ENCODE measurements at regions not wholly inside any gene's neighbourhood (a gene's known extent, or its start where the extent isn't known, plus 50 kb on each side); places are given as distances from the start of the nearest gene placed in this dataset.
"Not testable (repeated sequence)": the region's sequence is repeated elsewhere in the genome, so short reads cannot be mapped to it uniquely, and the experiment has no call there.

DNA sequence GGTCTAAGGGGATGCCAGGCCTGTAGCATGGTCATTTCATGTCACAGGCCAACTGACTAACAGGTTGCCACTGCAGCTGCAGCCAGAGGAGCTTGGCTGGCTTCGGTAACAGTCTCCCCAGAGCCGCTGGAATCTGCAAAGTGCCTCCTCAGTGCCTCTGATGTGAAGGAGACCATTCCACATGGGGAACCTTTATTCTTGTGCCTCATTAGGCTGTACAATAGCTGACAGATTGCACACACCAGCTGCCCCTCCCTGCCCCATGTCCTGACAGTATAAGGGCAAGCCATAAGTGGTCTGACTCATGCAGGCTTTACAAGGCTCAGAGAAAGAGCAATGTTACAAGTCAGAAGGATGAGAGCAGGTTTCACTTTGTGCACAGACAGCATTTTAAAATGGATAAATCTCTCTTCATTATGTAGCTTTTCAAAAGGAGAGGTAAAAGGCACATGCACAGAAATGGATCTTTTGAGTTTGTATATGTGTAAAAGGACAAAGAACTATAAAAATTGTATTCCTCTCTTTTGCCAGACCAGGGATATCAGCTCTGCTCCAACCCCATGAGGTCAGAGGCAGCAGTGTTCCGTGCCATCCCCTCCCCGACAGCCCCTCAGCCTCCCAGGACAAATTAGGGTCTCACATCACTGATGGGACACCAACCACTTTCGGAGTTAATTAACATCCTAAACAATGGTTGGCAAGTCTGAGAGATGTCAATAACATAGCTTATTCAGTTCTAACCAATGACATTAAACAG, 467.8 kb downstream of the TMEM232 start:
- intact Hi-C loops (cut with DNase I) = loop anchor here in 1 of 2 donors (5.0 kb wide), 1 partner anchor 544 kb away; no protein-coding TSS in a partner anchor

DNA sequence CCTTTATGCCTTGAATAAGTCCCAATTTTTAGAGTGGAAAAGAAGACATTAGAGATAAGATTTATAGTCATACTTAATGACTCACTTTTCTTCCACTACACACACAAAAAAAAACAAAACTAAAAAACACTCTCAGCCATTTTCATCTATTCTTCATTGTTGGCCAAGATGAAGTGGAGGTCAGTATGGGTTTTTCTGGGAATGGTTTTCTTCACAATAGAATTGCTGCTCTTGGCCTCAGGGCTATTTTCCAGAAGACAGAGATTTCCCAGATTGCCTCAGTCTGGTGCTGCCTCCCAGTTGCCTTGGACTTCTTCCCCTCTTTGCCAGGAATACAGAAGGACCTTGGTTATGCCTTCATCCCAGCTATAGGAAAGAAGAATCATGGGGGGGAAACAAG, 463.7 kb downstream of the TMEM232 start:
- intact Hi-C loops (cut with DNase I) = no loop called here

More for the DNA sequence above, 467.8 kb downstream of the TMEM232 start:
- DNase-seq (ENCODE audit: low spot score) = no peak

DNA sequence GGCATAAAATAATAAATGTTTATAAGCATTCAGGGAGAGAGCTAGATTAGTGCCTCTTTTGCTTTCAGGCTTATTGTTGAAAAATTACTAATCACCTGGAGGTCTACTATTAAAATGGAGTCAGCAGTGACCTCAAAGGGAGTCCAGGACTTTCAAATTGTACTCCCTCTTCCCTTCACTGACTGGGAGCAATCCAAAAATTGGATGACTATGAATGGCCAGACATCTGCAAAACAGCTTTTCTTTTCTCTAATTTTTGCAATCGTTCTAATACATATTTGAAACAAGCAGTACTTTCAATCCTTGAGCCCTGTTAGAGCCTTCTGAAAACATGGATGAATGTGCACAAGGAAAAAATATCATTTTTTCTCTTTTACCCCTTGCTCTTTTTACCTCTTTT, 461.8 kb downstream of the TMEM232 start:
- intact Hi-C loops (cut with DNase I) = no loop called here
- DNase-seq (ENCODE audit: low spot score) = no peak

More for the DNA sequence above, 463.7 kb downstream of the TMEM232 start:
- DNase-seq (ENCODE audit: low spot score) = no peak

DNA sequence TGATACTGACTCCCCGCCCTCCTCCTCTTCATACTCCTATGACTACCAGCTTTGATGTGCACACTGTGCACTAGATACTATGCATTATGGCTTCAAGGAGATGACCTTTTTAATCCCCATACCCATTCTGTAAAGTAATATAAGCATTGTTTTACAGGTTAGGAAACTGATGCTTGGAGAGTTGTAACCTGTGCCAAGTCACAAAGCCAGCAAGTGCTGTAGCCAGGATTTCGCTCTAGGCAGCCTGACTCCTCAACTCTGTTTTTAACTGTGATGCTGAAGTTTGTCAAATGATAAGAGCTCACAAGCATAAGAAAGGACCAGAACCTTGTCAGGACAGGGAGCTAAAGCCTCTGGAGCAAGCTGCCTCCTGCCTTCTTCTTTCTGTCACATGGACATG, 461.3 kb downstream of the TMEM232 start:
- intact Hi-C loops (cut with DNase I) = no loop called here
- DNase-seq (ENCODE audit: low spot score) = no peak

DNA sequence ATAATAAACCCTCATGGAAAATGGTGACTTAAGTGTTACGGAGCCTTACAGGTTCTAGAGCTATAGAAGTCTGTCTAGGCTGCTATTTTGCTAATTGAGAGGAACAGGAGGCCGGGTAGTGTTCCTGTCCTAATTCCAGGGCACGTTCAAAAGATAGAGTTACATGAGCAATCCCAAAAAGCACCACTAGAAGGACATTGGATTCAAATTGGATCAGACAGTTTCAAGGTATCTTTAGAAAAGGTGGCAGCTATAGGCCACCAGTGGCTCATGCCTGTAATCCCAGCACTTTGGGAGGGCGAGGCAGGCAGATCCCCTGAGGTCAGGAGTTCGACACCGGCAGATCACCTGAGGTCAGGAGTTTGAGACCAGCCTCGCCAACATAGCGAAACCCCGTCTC, 458.8 kb downstream of the TMEM232 start:
- intact Hi-C loops (cut with DNase I) = no loop called here
- no peak for DNase-seq (ENCODE audit: low spot score)

DNA sequence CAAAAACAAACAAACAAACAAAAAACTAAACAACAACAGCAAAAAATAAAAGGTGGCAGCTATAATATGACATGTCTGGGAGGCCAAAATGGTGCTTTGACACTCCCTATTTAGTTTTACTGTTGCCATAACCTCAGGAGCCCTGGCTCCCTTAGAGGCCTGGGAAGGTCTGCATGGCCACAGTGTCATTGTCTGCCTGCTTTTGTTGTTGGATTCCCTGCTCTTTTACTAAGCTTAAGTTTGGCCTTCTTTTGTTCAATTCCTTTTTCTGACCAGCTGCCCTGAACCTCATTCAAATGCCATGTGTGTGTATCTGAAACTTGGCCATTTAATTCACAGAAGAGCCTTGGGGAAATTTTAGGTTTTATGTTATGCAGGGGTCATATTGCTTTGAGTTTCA, 458.2 kb downstream of the TMEM232 start:
- intact Hi-C loops (cut with DNase I) = no loop called here
- DNase-seq (ENCODE audit: low spot score) = no peak

DNA sequence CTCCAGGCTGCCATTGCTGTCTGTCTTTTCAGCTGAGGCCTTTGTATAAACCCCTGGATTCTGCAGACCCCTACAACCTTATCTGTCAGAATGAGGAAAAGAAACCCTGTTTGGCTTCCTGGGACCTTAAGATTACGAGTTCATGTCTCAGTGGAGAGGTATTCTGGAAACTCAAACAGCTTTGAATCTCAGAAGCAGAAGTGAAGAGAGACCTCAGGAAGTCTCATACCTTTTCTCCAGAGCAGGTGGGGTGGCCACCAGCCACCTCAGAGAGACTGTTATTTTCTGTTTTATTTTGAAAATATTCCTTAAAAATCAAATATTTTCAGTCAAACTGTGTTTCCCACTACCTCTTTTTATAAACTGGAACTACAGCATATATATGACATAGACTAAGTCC, 457.5 kb downstream of the TMEM232 start:
- intact Hi-C loops (cut with DNase I) = no loop called here
- DNase-seq (ENCODE audit: low spot score) = no peak

DNA sequence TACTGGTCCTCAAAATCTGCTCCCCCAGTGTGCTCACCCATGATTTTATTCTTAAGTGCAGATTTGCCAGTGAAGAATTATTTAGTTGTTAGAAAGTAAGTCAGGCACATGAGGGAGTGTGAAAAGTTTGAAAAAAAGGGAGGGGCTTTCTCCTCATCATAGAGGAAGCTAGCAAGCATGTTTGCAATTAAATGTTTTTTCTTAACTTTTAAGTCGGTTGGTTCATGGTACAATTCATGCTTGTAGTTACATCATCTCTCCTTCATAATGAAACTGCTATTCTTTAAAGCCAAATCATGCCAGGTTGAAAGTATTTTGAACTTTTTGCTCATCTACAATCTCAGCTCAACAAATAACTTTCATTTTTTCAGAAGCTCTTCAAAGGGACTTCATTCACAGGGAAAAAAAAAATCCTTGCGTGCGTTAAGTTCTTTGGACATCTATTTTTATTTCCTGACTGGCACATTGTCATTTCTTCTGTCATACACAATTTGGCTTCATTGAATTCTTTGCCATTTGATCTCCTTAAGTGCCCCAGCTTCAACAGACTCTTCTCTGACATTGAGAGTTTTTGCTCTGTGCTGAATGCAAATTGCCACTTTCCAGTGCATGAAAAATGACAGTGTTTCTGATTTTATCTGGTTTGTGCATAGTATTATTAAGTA, 456.9 kb downstream of the TMEM232 start:
- intact Hi-C loops (cut with DNase I) = no loop called here
- DNase-seq (ENCODE audit: low spot score) = no peak

DNA sequence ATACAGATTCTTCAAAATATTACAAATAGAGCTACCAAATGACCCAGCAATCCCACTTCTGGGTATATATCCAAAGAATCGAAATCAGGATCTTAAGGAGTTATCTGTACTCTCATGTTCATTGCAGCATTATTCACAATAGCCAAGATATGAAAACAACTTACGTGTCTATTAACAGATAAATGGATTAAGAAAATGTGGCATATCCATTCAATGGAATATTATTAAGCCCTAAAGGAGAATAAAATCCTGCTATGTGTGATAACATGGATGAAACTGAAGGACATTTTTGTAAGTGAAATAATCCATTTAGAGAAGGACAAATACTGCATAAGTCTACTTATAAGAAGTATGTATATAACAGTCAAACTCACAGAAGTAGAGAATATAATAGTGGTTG, 450.6 kb downstream of the TMEM232 start:
- intact Hi-C loops (cut with DNase I) = no loop called here
- DNase-seq (ENCODE audit: low spot score) = no peak

DNA sequence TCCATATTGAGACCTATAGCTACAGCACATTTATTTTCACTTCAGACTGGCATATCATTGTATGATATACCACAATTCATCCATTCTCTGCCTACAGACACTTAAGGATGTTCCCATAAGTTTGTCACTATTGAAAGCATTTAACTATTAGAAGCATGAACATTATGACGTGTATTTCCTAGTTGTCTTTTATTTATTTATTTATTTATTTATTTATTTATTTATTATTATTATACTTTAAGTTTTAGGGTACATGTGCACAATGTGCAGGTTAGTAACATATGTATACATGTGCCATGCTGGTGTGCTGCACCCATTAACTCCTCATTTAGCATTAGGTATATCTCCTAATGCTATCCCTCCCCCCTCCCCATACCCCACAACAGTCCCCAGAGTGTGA, 448.0 kb downstream of the TMEM232 start:
- intact Hi-C loops (cut with DNase I); DNase-seq (ENCODE audit: low spot score): not testable (repeated sequence)

DNA sequence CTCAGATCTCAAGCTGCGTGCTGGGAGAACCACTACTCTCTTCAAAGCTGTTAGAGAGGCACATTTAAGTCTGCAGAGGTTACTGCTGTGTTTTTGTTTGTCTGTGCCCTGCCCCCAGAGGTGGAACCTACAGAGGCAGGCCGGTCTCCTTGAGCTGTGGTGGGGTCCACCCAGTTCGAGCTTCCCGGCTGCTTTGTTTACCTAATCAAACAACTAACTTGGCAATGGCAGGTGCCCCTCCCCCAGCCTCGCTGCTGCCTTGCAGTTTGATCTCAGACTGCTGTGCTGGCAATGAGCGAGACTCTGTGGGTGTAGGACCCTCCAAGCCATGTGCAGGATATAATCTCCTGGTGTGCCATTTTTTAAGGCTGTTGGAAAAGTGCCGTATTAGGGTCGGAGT, 442.4 kb downstream of the TMEM232 start:
- intact Hi-C loops (cut with DNase I); DNase-seq (ENCODE audit: low spot score): not testable (repeated sequence)

DNA sequence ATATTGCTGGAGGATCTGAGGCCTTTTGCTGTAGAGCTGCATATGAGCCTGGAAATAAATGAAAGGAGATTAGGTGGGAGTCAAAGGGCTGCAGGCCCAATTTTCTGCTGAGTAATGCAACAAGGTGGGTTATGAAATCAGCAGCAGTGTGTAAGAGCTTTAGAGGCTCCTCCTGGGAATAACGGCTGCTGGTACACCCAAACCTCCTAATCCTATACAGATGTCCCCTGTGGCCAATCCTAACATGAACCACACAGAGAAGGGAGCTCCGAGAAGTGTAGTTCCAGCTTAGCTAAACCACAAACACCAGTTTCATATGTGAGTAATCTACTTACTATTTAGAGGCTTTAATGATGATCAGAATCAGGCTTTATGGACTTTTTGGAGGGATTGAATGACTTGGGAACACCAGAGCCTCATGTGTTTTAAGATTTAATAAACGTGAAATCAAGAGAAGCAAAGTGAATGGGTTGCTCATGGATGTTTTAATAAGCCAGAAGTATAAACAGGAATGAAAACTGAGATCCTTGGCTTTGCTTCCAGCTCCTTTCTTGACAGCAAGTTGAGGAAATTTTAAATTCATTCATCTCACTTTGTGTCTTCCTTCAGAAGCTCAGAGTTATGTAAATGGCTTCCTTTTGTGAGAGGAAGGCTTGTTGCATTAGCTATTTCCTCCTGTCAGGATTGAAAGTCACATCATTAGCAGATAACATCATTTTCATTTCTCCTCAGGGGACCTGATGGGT, 437.5 kb downstream of the TMEM232 start:
- no peak for DNase-seq (ENCODE audit: low spot score)
- intact Hi-C loops (cut with DNase I) = no loop called here

DNA sequence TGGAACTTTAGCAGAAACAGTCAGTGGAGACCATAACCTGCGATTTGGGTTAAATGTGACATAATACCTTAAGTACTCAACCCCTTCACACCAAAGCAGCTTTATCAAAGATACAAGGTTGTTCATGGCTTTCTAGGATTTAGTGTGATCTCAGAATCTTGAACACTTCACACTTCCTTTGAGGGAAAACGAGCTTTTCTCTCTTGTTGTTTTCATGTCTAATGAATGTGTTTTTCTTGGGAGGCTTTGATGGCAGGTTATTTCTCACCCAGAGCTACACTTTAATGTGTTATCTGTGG, 437.0 kb downstream of the TMEM232 start:
- intact Hi-C loops (cut with DNase I) = no loop called here
- DNase-seq (ENCODE audit: low spot score) = no peak

DNA sequence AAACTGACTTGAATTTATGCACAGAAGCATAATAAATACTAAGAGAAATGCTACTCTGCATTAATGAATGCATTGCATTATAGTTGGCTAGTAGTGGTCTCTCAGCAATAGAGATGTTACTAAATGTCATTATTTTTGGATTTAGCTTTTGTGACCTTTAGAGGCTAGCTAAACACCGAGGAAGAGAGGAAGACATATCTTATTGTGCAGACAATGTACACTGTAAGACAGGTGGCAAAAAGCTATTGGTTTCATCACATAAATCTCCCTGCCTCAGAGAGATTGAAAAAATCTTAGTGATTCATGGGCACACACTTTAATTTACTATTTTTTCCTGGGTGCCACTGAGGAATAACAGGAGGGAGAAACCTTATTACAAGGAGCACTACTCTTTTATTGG, 435.9 kb downstream of the TMEM232 start:
- intact Hi-C loops (cut with DNase I) = no loop called here
- DNase-seq (ENCODE audit: low spot score) = no peak

DNA sequence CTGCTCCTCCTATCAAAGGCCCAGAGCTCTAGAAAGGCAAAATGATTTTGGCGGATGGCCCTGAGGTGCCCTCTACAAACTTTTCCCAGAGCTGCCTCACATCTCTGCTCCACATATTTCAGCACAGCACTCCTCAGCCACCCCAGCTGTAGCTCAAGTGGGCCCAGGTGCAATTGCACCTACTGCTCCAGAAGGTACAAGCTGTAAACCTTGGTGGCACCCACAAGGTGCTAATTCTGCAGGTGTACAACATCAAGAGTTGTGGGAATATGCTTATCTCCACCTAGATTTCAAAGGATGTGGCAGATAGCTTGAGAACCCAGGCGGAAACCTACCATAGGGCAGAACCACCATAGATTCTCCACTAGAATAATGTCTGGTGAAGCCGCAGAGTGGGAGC, 432.2 kb downstream of the TMEM232 start:
- intact Hi-C loops (cut with DNase I) = no loop called here
- DNase-seq (ENCODE audit: low spot score) = no peak

DNA sequence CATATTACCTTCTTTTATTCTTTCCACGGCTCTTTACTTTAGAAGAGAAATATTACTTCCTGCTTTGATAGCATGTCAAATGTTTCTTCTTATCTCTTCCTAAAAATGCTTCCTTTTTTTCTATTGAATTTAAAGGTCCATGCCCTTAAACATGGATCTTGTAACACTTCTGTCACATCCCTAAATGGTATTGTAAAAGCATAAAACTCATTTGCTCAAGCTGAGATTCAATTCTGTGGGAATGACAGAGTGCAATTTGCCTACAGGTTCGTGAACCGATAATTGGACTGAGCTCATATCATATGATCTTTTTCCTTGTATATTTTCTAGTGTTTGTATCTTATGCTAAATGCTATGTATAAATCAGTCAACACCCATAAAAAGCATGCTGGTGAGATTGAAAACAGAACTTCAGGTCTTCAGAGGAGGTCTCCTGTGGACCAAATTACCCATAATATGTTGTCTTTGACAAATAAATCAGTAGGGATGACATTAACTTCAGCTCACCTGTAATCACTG, 429.3 kb downstream of the TMEM232 start:
- intact Hi-C loops (cut with DNase I) = loop anchor here in 1 of 2 donors (2.0 kb wide), 1 partner anchor 40 kb away; no protein-coding TSS in a partner anchor
- DNase-seq (ENCODE audit: low spot score) = no peak

DNA sequence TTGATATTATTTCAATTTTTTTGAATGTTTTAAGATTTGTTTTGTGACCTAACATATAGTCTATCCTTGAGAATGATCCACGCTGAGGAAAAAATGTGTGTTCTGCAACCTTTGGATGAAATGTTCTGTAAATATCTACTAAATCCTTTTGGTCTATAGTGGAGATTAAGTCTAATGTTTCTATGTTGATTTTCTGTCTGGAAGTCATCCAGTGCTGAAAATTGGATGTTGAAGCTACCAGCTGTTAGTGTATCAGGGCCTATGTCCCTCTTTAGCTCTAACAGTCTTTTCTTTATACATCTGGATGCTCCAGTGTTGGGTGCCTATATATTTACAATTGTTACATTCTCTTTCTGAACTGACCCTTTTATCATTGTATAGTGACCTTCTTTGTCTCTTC, 422.3 kb downstream of the TMEM232 start:
- DNase-seq (ENCODE audit: low spot score) = no peak

DNA sequence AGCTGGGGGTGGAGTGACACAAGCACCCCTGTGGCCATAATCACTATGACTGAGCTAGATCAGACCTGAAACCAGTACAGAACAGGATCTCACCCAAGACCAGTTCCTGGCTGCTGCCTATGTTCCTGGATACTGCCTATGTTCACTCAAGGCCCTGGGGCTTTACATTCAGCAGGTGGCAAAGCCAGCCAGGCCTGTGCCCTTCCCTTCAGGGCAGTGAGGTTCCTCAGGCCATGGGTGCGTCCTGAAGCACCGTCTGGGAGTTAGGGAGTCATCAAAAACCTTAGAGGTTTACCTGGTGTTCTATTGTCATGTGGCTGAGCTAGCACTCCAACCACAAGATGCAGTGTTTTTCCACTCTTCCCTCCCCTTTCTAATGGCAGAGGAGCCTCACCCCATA, 419.8 kb downstream of the TMEM232 start:
- no peak for DNase-seq (ENCODE audit: low spot score)
- intact Hi-C loops (cut with DNase I) = no loop called here

More for the DNA sequence above, 422.3 kb downstream of the TMEM232 start:
- intact Hi-C loops (cut with DNase I) = no loop called here

DNA sequence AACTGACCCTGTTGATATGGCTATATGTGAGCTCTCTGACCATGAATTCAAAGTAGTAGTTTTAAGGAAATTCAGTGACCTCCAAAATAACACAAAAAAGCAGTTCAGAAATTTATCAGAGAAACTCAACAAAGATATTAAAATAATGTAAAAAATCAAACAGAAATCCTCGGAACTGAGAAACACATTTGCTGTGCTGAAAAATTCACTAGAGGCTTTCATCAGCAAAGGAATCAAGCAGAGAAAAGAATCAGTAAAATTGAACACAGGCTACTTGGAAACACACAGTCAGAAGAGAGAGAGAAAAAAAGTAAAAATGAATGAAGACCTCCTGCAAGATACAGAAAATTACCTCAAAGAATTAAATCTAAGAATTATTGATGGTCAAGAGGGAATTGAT, 417.2 kb downstream of the TMEM232 start:
- no peak for DNase-seq (ENCODE audit: low spot score)
- intact Hi-C loops (cut with DNase I) = no loop called here

DNA sequence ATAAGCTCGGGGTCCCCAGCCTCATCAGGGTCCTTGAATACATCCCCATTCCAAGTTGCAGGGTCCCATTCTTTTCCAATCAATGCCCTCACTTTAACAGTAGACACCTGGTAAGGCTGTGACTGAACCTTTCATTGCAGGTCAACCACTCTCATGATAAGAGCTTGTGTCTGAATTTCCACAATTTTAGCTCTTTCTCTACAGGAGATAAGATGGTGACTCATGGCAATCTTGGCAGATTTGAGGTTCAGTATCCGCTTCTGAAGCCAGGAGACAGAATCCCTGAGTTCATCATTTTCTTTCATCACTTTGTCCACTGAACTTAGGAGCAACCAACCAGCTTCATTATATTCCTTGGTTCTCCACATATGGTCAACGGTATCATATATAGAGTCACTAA, 409.9 kb downstream of the TMEM232 start:
- intact Hi-C loops (cut with DNase I) = not testable (repeated sequence)

More for the DNA sequence above, 409.9 kb downstream of the TMEM232 start:
- not testable (repeated sequence) for DNase-seq (ENCODE audit: low spot score)
